ENCODE measurements at regions not wholly inside any gene's neighbourhood (a gene's known extent, or its start where the extent isn't known, plus 50 kb on each side); places are given as distances from the start of the nearest gene placed in this dataset.
"Not testable (repeated sequence)": the region's sequence is repeated elsewhere in the genome, so short reads cannot be mapped to it uniquely, and the experiment has no call there.

GRCh38 chr3:152891678-152892077 lies 56.7 kb downstream of the P2RY1 start:
- in situ Hi-C loops (cut with MboI; ENCODE audit: low sequenced_read_pairs), result no loop called here

- in situ Hi-C loops (cut with MboI; ENCODE audit: low sequenced_read_pairs), result no loop called here
These were observed 57.5 kb downstream of the P2RY1 start for GRCh38 chr3:152892446-152892845.

GRCh38 chr3:152893647-152894046 lies 58.7 kb downstream of the P2RY1 start:
- in situ Hi-C loops (cut with MboI; ENCODE audit: low sequenced_read_pairs), result no loop called here

GRCh38 chr3:152899306-152899705 lies 64.4 kb downstream of the P2RY1 start:
- in situ Hi-C loops (cut with MboI; ENCODE audit: low sequenced_read_pairs), result no loop called here

- in situ Hi-C loops (cut with MboI; ENCODE audit: low sequenced_read_pairs), result no loop called here
These were observed 67.3 kb downstream of the P2RY1 start for GRCh38 chr3:152902141-152902669.

GRCh38 chr3:152905631-152906030 lies 70.7 kb downstream of the P2RY1 start:
- in situ Hi-C loops (cut with MboI; ENCODE audit: low sequenced_read_pairs), result no loop called here

- in situ Hi-C loops (cut with MboI; ENCODE audit: low sequenced_read_pairs), result no loop called here
These were observed 74.4 kb downstream of the P2RY1 start for GRCh38 chr3:152909180-152909883.

GRCh38 chr3:152910211-152910610 lies 75.3 kb downstream of the P2RY1 start:
- in situ Hi-C loops (cut with MboI; ENCODE audit: low sequenced_read_pairs), result no loop called here

- in situ Hi-C loops (cut with MboI; ENCODE audit: low sequenced_read_pairs), result no loop called here
These were observed 76.0 kb downstream of the P2RY1 start for GRCh38 chr3:152910966-152911365.

- in situ Hi-C loops (cut with MboI; ENCODE audit: low sequenced_read_pairs), result not testable (repeated sequence)
These were observed 79.8 kb downstream of the P2RY1 start for GRCh38 chr3:152914743-152915142.

GRCh38 chr3:152915695-152916094 lies 80.8 kb downstream of the P2RY1 start:
- in situ Hi-C loops (cut with MboI; ENCODE audit: low sequenced_read_pairs), result no loop called here

- in situ Hi-C loops (cut with MboI; ENCODE audit: low sequenced_read_pairs), result no loop called here
These were observed 81.9 kb downstream of the P2RY1 start for GRCh38 chr3:152916753-152917279.

- in situ Hi-C loops (cut with MboI; ENCODE audit: low sequenced_read_pairs), result no loop called here
These were observed 86.4 kb downstream of the P2RY1 start for GRCh38 chr3:152921351-152921750.

GRCh38 chr3:152922554-152922953 lies 87.6 kb downstream of the P2RY1 start:
- in situ Hi-C loops (cut with MboI; ENCODE audit: low sequenced_read_pairs), result no loop called here

GRCh38 chr3:152927131-152927530 lies 92.2 kb downstream of the P2RY1 start:
- in situ Hi-C loops (cut with MboI; ENCODE audit: low sequenced_read_pairs), result no loop called here

- in situ Hi-C loops (cut with MboI; ENCODE audit: low sequenced_read_pairs), result no loop called here
These were observed 95.6 kb downstream of the P2RY1 start for GRCh38 chr3:152930516-152930915.

- in situ Hi-C loops (cut with MboI; ENCODE audit: low sequenced_read_pairs), result no loop called here
These were observed 102.3 kb downstream of the P2RY1 start for GRCh38 chr3:152937234-152937633.

GRCh38 chr3:152938974-152939636 lies 104.2 kb downstream of the P2RY1 start:
- in situ Hi-C loops (cut with MboI; ENCODE audit: low sequenced_read_pairs), result no loop called here

- in situ Hi-C loops (cut with MboI; ENCODE audit: low sequenced_read_pairs), result no loop called here
These were observed 106.9 kb downstream of the P2RY1 start for GRCh38 chr3:152941859-152942258.

- in situ Hi-C loops (cut with MboI; ENCODE audit: low sequenced_read_pairs), result no loop called here
These were observed 107.4 kb downstream of the P2RY1 start for GRCh38 chr3:152942366-152942765.

GRCh38 chr3:152943645-152944044 lies 108.7 kb downstream of the P2RY1 start:
- in situ Hi-C loops (cut with MboI; ENCODE audit: low sequenced_read_pairs), result no loop called here

GRCh38 chr3:152944671-152945070 lies 109.7 kb downstream of the P2RY1 start:
- in situ Hi-C loops (cut with MboI; ENCODE audit: low sequenced_read_pairs), result no loop called here
